HK-2 (cell line): ENCODE measurements at regions not wholly inside any gene's neighbourhood (a gene's known extent, or its start where the extent isn't known, plus 50 kb on each side); places are given as distances from the start of the nearest gene placed in this dataset.

ENCODE experiments used
- DNase-seq: peaks from one replicate; pipeline ENCODE4 v3.0.0-alpha.2; 2018; ENCODE audit not compliant: unreplicated experiment

GRCh38 chr5:67268231-67269021 is 71.8 kb upstream of the CD180 start:
- DNase-seq, result no peak

DNA sequence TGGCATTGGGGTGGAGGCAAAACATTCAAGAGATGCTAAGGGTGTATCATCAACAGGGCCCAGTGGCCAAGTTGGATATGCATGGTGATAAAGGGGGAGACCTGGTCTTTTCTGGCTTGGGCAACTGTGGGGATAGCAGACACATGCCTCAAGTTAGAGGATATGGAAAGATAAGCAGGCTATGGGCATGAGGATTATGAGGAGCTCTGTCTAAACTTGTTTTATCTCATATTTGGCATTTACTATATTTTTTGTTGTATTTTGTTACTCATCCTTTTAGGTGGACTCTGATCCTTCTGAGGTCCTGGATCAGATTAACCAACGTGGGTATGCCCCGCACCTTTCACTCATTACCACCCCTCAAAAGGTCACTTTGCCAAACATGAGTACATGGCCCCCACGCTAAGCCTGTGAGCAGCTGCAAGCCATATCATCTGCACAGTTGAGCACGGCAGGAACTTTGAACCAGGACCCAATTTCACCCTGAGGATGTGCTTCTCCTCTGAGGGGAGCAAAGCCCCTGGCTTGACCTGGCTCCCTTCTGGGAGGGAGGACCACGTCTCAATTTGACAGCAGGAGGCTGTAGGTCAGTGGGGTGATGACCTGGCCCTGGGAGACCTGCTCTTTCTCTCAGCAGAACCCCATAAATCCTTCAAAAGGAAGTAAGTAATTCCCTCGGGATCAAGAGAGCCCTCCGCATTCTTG is 71.1 kb upstream of the CD180 start:
- no peak for DNase-seq

GRCh38 chr5:67266654-67267350 is 70.2 kb upstream of the CD180 start:
- no peak for DNase-seq

GRCh38 chr5:67265951-67266350 is 69.4 kb upstream of the CD180 start:
- no peak for DNase-seq

DNA sequence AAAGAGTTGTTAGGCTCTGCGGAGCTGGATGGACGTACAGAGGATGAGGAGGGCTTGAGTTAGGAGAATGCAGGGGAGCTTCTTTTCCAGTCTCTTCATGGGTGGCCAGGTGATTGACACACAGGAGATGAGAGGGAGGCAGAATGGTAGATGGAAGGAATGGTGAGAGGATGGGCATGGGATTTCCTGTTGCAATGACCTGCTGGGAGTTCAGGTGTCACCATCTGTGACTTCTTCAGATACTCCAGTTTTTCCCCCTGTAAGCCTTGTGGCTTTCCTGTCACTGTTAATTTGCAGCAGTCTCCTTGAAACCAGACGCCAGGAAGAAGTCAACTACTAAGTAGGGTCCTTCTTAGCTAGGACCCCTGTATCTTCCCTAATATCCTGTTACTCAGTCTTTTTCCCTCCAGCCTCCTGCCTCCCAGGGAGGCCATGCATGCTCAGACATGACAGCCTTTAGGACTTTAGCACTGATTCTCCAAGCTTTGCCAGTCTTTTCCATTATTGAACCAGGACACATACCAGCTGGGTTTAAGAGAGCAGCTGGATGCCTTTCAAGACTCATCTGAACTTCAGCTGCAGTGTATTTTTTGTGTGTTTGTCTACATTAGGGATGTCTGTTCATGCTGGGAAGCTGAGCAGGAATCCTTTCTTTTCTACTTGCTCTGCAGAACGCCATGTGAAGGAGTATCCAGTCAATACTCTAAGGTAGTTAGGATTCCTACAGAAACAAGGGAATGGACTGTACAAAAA is 67.2 kb upstream of the CD180 start:
- no peak for DNase-seq

- DNase-seq, result no peak
Measured at GRCh38 chr5:67262956-67263355, 66.4 kb upstream of the CD180 start.

DNA sequence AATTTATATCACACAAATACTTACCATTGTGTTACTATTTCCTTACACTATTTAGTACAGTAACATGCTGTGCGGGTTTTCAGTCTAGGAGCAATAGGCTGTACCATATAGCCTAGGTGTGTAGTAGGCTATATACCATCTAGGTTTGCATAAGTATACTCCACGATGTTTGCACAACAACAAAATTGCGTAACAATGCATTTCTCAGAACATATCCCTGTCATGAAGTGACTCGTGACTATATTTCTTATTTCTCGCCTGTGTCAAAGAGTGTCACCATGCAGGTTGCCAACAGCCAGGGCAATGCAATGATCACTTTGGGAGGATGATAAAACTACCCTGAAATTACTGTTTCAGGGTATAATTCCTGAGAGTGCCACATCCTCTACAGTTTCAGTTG is 65.6 kb upstream of the CD180 start:
- no peak for DNase-seq

DNA sequence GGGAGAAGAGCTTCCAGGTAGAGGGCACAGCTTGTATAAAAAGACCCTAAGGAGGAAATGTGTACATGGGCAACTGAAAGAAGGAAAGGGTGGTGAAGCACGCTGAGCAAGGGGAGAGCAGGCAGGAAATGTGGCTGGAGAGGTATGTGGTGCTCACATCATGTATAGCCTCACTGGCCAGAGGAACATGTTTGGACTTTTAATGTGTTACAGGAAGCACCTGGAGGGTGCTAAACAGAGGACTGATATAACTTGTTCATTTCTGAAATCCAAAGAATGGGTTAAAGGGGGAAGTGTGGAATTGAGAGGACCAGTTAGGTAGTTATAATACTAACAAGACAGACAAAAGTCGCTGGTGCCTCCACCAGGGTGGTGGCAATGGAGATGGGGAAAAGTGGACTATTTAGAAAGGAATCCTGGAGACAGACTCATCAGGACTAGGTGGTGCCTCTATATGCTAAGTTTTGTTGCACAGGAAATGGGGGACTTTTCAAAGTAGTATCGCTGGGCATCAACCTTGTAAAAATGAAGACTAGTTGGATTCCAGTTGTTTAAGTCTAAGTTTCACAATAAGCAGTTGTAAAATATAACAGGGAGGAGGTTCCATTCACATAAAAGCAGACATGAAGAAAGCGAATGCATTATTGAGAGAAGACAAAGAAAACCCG is 63.1 kb upstream of the CD180 start:
- DNase-seq, result no peak

GRCh38 chr5:67257500-67257899 is 60.9 kb upstream of the CD180 start:
- DNase-seq, result no peak

DNA sequence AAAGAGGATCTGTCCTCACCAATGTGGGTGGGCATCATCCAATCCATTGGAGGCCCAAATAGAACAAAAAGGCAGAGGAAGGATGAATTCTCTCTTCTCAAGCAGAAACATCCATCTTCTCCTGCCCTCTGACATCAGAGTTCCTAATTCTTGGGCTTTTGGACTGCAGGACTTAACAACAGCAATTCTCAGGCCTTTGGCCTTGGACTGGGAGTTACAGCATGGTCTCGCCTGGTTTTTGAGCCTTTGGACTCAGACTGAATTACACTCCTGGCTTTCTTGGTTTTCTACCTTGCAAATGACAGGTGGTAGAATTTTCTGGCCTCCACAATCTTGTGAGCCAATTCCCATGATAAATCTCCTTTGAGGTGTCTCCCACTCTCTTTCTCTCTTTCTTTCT is 60.5 kb upstream of the CD180 start:
- DNase-seq, result no peak

DNA sequence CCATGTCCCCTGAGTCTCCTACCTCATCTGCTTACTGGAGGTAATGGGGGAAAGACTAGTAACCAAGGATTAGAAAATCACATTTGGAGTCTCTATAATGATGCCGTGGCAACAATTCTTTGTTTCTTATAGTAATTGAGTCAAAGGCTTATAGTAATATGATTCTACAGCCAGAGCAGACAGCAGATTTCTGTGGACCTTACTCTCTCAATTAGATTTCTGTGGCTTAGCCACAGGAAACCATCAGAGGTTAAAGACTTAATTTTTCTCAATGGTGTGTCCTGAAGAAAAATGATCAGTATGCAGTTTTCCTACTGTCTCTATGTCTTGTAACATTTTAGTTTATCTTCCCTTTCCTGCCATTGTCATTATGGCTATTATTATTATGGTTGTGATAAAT is 59.3 kb upstream of the CD180 start:
- no peak for DNase-seq

DNA sequence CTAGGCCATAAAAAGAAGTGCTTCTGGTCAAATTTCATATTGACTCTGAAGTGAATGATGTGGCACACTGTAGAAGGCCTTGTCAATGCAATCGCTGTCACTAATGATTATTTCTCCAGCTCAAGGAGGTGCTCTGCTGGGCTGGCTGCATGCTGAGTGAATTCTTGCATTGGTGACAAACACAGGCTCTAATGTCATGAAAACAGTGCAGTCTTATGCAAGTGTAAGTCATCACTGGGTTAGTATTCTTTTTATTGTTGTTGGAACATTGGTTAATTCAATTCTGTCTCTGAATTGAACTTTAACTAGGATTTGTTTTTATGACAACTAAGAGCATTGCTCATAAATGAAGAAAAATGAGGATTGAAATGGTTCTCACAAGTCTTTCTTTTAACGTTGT is 57.3 kb upstream of the CD180 start:
- DNase-seq, result no peak

- no peak for DNase-seq
Measured at GRCh38 chr5:67249590-67249895, 52.9 kb upstream of the CD180 start.

GRCh38 chr5:67248703-67249589 is 52.3 kb upstream of the CD180 start:
- no peak for DNase-seq

DNA sequence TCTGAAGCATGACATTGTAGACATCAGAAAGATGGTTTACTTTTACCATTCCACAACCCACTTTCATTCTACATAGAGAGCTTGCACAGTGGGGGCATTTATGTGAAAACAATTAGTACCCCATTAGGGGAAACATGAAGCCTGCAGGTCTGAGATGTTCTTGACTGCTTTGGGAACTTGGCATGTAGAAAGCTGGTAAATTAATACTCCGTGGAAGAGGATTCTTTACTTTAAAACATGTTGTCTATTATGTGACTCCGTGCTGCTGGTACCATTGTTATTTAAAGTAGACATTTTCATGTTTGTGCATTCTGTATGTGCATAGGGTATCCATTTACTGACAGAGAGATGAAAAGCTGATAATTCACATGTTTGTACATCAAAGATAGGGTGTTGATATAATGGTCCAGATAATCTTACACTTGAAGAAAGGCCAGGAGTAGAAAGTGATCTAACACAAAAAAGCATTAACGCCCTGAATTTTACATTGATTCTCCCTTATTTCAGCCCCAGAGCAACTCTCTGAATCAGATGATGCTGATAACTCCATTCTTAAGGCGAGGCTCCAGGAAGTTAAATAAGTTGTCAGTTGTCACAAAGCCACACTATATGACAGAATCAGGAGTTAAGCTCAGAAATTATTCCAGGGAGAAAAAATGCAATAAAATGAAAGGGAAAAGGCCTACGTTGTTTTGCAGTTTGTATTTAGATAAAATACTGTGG is 50.1 kb upstream of the CD180 start:
- DNase-seq, result no peak
